ENCODE measurements at regions not wholly inside any gene's neighbourhood (a gene's known extent, or its start where the extent isn't known, plus 50 kb on each side); places are given as distances from the start of the nearest gene placed in this dataset.
"Not testable (repeated sequence)": the region's sequence is repeated elsewhere in the genome, so short reads cannot be mapped to it uniquely, and the experiment has no call there.

DNA sequence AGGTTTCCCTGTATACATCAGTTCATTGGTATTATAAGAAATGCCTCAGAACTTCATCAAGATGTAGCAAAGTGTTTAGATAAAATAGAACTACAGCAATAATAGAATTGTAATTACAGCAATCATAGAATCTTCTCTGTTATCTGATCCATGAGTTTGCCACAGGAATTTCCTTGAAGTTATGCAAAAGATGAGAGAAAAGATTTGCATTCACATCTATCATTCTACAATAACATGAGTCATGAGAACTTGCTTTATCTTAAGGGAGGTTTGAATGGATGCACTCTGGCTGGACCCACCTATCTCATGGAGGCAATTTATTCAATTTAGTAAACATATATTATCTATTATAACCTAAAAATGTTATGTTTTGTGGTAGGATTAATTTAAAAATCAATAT, 329.8 kb upstream of the EPHA7 start:
- FAIRE-seq = no peak

- FAIRE-seq = no peak
These were observed 327.5 kb upstream of the EPHA7 start for GRCh38 chr6:93746892-93747291.

GRCh38 chr6:93745306-93745705, 325.9 kb upstream of the EPHA7 start:
- FAIRE-seq = no peak

DNA sequence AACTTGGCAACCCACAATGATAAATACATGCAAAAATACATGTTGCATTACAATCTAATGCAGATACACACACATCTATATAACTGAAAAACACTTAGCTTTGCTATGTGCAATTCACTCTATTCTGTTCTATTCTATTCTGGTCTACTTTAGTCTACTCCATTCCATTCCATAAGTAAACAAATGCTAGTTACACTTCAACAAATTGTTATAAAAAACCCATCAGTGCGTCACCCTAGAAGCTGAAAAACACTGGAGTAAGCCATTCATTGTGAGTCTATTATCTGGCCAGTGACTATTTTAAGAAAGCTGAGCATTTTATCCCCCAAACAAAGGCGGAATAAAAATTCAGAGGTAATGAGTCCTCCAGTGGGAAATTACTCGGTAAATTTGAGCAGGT, 315.7 kb upstream of the EPHA7 start:
- no peak for FAIRE-seq

- FAIRE-seq = peak; percentile 78
These were observed 311.9 kb upstream of the EPHA7 start for GRCh38 chr6:93731306-93731705.

GRCh38 chr6:93728150-93728549, 308.8 kb upstream of the EPHA7 start:
- FAIRE-seq = no peak

- FAIRE-seq = no peak
These were observed 308.1 kb upstream of the EPHA7 start for GRCh38 chr6:93727447-93727846.

DNA sequence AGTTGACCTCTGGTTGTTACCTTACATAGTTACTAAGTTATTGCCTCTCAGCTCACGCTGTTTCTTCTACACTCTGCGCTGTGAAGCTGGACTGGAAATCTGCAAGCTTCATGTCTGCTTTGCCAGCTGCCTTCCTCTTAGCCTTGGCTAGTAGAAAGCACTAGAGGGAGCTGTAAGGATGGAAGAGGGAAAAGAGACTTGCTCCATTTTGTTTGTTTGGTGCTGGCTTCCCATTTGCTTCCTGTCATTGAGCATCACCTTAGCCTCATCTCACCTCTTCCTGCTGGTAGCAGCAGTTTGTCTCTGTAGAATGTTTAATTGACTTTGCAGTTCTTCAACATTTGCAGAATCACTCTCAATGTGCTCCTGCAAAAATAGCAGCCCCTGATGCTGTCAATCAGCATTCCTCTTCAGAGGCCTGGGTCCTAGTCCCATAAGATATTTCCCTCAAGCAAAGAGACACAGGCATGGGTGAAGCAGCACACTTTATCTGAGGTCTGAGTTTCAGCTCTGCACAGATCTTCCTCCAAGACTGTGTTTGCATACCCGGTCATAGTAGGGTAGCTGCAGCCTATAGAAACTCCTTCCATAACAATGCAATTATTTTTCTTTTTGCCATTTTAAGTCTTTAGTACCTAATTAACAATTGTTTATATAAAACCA, 302.2 kb upstream of the EPHA7 start:
- no peak for FAIRE-seq

DNA sequence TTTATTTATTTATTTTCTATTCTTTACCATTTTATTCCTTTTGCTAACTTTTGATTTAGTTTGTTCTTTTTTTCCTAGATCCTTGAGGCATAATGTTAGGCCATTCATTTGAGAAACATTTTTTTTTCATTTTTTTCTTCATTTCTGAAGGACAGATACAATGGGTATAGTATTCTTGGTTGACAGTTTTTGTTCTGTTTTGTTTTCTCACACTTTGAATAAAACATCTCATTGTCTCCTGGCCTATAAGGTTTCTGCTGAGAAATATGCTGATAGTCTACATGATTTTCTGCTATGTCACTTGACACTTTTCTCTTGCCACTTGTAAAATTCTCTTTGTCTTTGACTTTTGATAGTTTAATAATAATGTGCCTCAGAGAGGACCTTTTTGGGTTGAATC, 294.6 kb upstream of the EPHA7 start:
- FAIRE-seq = no peak

DNA sequence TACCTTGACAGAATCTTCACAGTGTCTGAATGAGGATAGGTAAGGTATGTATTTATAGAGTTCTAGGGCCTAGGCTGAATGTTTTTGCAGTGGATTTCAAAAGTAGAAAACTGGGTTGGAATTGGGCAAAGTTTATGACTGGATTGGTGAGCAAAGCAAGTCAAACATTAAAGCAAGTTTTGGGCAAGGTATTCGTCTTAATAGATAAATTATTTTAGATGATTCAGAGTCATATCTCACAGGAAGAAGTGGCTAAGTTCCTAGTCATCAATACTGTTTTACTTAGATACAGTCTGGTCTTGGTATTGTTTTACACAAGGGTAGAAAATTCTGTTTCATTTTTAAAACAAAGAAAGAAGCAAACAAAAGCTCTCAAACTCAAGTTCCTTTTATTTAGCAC, 284.1 kb upstream of the EPHA7 start:
- no peak for FAIRE-seq

- FAIRE-seq = no peak
These were observed 282.2 kb upstream of the EPHA7 start for GRCh38 chr6:93701526-93701925.

DNA sequence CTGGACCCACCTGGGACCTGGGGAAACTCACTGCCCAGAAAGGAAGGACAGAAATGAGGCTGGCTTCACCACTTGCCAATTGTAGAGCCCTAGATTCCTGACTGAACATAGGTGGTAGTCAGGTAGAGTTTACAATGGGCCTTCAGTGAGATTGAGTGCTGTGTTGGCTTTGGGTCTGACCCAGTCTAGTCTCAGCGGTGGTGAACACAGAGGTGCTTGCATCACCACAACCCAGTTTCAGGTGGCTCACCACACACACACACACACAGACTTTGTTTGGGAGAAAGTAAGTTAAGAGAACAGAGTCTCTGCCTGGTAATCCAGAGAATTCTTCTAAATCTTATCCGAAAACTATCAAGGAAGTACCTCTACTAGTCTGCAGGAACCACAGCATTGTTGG, 266.1 kb upstream of the EPHA7 start:
- FAIRE-seq = no peak

DNA sequence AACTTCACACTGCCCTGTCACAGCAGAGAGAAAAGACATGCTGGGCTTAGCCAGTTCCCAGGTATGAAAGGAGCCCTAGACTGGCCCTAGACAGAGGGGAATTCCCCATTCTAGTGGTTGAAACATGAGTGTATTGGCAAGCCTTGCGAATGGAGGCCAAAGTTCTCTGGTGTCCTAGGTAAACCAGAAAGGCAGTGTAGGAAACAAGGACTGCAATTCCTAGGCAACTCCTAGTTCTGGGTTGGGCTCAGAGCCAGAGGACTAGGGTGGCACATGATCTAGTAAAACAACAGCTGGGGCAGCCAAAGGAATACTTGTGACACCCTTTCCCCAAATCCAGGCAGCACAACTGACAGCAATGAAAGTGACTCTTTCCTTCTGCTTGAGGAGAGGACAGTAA, 265.0 kb upstream of the EPHA7 start:
- no peak for FAIRE-seq

DNA sequence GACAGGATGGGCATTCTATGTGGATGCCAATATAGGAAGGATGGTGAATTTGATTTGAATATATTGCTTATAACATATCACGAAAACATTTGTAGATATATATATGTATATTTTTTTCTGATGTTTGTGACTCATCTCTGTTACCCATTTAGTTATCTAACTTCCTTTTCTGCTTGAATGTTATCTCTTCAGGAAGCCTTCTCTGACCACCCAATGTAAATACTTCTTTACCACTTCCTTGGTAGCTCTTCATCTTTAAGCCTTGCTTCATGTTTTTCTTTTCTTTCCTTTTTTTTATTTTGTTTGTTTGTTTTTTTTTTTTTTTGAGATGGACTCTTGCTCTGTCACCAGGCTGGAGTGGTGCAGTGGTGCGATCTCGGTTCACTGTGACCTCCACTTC, 260.5 kb upstream of the EPHA7 start:
- no peak for FAIRE-seq

DNA sequence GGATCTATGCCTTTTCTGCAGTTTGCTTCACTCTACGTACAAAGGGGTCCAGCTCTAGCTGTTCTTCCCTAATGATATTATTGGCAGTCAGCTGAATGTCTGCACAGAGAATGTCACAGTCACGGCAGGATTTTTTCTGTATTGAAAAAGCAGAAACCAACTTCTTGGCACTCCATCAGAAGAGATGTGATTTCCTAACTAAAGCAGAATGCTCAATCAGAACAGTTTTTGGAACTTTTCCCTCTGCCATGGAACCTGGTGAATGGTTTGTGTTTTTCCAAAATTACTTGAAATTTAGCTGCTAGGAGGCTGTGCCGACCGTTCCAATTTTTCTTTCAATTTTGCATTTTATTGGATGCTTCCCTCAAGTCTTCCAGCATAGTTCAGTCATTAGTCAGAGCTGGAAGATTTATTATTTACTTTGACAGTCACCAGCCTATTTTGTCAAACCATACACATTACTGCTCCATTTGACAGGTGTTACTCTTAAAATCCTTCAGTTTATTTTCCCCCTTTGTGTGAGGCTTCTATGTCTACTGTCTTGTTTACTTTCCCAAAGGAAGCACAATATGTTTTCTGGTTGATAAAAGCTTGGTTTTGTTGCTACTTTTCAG, 259.6 kb upstream of the EPHA7 start:
- no peak for FAIRE-seq

DNA sequence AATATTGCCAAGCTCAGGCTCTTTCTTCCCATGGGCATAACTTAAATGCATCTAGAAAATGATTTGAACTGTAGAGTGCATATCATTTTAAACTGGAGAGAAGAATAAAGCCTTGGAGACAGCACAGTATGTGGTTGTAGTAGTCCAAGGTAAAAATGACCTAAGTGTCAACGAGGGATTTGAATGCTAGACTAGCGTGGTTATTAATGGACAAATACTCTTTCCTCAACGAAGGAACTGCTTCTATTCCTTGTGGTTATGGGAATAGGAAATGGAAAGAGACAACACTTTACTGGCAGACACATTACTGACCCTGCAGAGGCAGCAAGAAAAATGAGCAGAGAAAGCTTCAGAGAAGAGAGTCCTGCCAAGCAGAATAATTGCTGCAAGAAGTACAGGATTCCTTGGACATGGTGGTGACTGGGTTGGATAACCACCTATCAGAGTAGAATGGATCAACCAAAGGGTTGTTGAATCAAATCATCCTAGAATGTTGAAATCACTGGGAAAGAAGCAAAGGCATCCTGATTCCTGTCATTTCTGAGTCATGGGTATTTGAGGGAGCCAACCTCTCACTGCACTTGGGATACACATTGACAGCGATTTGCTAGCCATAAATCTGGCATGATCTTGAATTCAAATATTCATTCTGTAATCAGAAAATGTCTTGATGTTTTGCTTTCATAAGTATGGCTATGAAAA, 258.1 kb upstream of the EPHA7 start:
- FAIRE-seq = no peak

- FAIRE-seq = no peak
These were observed 257.2 kb upstream of the EPHA7 start for GRCh38 chr6:93676581-93676980.

- FAIRE-seq = peak; percentile 43
These were observed 256.6 kb upstream of the EPHA7 start for GRCh38 chr6:93675856-93676417.

DNA sequence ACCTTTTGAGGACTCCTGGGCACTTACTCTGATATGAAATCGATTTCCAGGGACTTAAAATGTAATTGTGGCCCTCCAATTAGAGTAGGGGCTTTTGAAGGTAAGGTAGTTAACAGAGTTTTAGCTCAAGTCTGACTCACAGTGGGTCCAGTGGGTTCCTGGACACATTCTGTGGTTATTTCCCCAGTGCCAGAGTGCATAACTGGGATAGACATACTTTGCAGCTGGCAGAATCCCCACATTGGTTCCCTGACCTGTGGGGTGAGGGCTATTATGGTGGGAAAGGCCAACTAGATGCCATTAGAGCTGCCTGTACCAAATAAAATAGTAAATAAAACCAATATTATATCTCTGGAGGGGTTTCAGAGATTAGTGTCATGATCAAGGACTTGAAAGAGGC, 243.8 kb upstream of the EPHA7 start:
- FAIRE-seq = no peak

GRCh38 chr6:93654548-93654947, 235.2 kb upstream of the EPHA7 start:
- FAIRE-seq = no peak

DNA sequence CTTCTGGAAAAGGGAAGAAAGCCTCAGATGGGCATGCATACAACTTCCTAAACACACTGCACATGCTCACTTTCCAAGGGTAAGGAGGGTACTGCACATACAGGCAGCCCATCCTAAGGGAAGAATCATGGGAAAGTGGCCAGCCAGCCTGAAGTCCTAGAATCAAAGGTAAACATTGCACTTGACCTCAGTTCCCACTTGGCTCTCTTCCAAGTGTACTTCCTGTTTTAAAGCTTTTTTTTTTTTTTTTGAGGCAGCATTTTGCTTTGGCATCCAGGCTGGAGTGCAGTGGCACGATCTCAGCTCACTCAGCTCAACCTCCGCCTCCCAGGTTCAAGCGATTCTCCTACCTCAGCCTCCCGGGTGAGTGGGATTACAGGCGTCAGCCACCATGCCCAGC, 225.3 kb upstream of the EPHA7 start:
- FAIRE-seq = no peak

GRCh38 chr6:93639126-93639525, 219.8 kb upstream of the EPHA7 start:
- no peak for FAIRE-seq

GRCh38 chr6:93636987-93637664, 217.8 kb upstream of the EPHA7 start:
- FAIRE-seq = not testable (repeated sequence)
